ENCODE measurements at regions not wholly inside any gene's neighbourhood (a gene's known extent, or its start where the extent isn't known, plus 50 kb on each side); places are given as distances from the start of the nearest gene placed in this dataset.
"Not testable (repeated sequence)": the region's sequence is repeated elsewhere in the genome, so short reads cannot be mapped to it uniquely, and the experiment has no call there.

DNA sequence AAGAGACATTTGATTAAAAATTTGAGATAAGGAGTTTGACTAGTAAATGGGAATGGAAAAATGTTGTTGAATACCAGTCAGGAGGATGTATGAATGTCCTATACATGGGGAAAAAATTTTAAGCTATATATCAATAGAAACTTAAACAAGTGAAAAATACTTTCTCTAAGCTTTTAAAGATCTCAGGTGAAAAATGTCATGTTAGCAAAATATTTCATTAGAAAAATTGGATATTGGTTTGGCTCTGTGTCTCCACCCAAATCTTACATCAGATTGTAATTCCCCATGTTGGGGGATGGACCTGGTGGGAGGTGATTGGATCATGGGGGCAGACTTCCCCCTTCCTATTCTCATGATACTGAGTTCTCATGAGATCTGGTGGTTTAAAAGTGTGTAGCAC lies 279.6 kb upstream of the CADM2 start:
- no peak for DNase-seq (ENCODE audit: low read depth, low spot score)

DNA sequence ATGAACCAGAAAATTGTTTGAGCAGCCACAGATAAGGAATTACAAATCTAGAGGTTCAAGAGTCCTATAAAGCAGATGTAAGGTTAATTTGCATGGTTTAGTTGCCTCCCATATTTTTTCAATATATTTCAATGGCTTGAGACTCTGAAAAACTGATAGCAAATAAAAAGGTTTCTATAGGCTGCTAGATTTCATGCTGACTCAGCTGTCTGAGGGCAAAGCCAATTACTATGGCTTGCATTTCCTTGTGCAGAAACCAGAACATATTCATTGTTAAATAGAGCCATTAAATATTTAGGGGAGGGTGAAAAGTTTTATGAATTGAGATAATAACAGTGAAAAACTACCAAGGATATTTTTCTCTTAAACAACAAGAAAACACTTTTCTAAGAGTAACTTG lies 278.1 kb upstream of the CADM2 start:
- no peak for DNase-seq (ENCODE audit: low read depth, low spot score)

- no peak for DNase-seq (ENCODE audit: low read depth, low spot score)
Observed at GRCh38 chr3:84683493-84683892, 275.3 kb upstream of the CADM2 start.

DNA sequence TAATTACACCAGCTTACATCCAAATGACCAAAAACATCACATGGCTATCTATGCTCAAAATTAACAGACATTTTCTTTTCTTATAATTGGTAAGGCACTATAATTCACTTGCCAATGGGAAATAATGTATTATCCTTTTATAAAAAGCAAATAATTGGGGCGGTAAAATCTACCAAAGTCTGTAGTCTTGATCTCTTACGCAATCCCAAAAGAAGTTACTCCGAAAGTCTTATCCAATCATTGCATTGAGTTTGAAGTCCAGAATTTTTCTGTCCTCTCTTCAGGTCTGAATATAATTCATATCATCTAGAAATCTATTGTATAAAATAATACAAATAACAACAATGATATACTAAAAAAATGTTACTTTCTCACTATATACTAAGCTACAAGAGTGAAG lies 273.3 kb upstream of the CADM2 start:
- no peak for DNase-seq (ENCODE audit: low read depth, low spot score)

DNA sequence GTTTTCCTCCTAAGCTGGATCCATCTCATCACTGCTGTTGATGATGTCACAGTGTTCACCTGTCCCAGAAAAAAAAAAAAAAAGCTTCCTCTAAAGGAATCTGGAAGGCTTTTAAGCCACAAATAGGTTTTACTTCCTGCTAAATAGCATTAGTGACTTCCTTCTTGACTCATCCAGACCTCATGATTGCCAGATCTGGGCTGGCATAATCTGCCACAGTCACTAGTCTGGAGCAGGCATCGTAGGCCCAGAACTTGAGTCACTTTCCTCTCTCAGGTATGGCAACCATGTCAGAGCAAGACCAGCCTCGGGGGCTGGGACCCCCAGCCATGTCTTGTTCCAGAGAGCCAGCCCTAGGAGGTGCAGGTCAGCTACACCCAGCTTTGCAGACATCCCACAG lies 266.5 kb upstream of the CADM2 start:
- no peak for DNase-seq (ENCODE audit: low read depth, low spot score)

DNA sequence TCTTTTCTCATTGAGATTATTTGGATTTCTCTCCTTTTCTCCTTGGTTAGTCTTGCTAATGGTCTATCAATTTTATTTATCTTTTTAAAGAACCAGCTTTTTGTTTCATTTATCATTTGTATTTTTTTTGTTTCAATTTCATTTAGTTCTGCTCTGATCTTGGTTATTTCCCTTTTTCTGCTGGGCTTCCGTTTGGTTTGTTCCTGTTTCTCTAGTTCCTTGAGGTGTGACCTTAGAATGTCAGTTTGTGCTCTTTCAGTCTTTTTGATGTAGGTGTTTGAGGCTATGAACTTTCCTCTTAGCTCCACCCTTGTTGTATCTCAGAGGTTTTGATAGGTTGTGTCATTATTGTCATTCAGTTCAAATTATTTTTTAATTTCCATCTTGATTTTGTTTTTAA lies 248.5 kb upstream of the CADM2 start:
- not testable (repeated sequence) for DNase-seq (ENCODE audit: low read depth, low spot score)

GRCh38 chr3:84717894-84718293 lies 240.9 kb upstream of the CADM2 start:
- DNase-seq (ENCODE audit: low read depth, low spot score) = no peak

GRCh38 chr3:84724877-84725276 lies 233.9 kb upstream of the CADM2 start:
- DNase-seq (ENCODE audit: low read depth, low spot score) = no peak

- no peak for DNase-seq (ENCODE audit: low read depth, low spot score)
Observed at GRCh38 chr3:84727616-84728015, 231.2 kb upstream of the CADM2 start.

GRCh38 chr3:84734731-84735130 lies 224.1 kb upstream of the CADM2 start:
- DNase-seq (ENCODE audit: low read depth, low spot score) = not testable (repeated sequence)

GRCh38 chr3:84738086-84738485 lies 220.7 kb upstream of the CADM2 start:
- no peak for DNase-seq (ENCODE audit: low read depth, low spot score)

- DNase-seq (ENCODE audit: low read depth, low spot score) = no peak
Observed at GRCh38 chr3:84742915-84743425, 215.8 kb upstream of the CADM2 start.

DNA sequence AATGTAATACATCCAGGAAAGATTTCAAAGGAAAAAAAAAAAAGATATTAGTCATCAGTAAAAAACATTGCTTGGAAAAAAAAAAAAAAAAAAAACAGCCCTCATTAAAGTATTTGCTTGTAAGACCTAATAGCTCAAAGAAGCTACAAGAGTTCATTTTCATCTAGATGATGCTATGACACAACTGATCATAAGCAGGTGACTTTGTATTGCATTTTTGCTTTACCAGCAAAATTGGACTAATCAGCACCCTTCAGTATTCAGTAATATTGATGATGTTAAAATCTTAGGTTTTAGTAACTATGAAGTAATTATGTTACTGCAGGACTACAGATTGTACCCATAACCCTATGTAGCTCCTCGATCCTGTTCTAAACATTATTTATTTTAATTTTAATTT lies 214.7 kb upstream of the CADM2 start:
- DNase-seq (ENCODE audit: low read depth, low spot score) = no peak

- DNase-seq (ENCODE audit: low read depth, low spot score) = no peak
Observed at GRCh38 chr3:84755860-84756259, 202.9 kb upstream of the CADM2 start.

GRCh38 chr3:84759361-84759760 lies 199.4 kb upstream of the CADM2 start:
- DNase-seq (ENCODE audit: low read depth, low spot score) = no peak

- no peak for DNase-seq (ENCODE audit: low read depth, low spot score)
Observed at GRCh38 chr3:84772841-84773240, 185.9 kb upstream of the CADM2 start.

DNA sequence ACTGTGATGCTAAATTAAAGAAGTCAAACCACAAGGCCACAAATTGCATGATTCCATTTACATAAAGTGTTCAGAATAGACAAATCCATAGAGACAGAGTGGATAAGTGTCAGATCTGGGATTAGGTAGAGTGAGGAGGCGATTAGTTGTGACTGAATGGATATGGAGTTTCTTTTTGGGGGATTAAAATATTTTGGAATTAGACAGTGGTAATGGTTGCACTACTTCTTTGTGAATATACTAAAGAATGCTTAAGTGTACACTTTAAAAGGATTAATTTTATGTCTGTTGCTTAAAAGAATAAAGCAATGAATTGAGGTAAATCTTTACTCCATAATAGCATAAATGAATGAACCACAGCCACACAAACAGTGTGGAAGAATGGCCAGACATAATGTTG lies 175.5 kb upstream of the CADM2 start:
- no peak for DNase-seq (ENCODE audit: low read depth, low spot score)

- DNase-seq (ENCODE audit: low read depth, low spot score) = no peak
Observed at GRCh38 chr3:84789961-84790360, 168.8 kb upstream of the CADM2 start.

- no peak for DNase-seq (ENCODE audit: low read depth, low spot score)
Observed at GRCh38 chr3:84806958-84807357, 151.8 kb upstream of the CADM2 start.

- DNase-seq (ENCODE audit: low read depth, low spot score) = no peak
Observed at GRCh38 chr3:84820126-84820525, 138.7 kb upstream of the CADM2 start.

DNA sequence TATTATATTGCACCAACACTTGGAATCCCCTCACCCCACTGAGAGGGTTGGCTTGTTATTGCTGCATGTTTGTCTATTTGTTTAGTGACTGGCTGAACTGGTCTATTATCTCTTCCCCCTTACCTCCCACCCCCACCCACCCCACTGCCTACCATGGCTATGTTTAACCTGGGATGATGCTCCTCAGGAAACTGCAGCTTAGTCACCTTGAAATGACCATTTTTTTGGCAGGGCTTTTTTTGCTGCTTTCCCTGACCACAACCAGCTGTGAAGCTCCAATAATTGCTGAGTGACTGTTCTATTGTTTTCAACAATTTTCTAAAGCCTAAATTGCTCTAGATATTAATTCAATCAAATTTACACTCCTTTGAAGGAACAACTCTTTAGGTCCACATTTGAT lies 137.9 kb upstream of the CADM2 start:
- DNase-seq (ENCODE audit: low read depth, low spot score) = no peak

- DNase-seq (ENCODE audit: low read depth, low spot score) = no peak
Observed at GRCh38 chr3:84825817-84826216, 133.0 kb upstream of the CADM2 start.

GRCh38 chr3:84830476-84830875 lies 128.3 kb upstream of the CADM2 start:
- no peak for DNase-seq (ENCODE audit: low read depth, low spot score)

- DNase-seq (ENCODE audit: low read depth, low spot score) = no peak
Observed at GRCh38 chr3:84835366-84835765, 123.4 kb upstream of the CADM2 start.

GRCh38 chr3:84836961-84837360 lies 121.8 kb upstream of the CADM2 start:
- DNase-seq (ENCODE audit: low read depth, low spot score) = no peak
